ENCODE measurements at regions not wholly inside any gene's neighbourhood (a gene's known extent, or its start where the extent isn't known, plus 50 kb on each side); places are given as distances from the start of the nearest gene placed in this dataset.
"Not testable (repeated sequence)": the region's sequence is repeated elsewhere in the genome, so short reads cannot be mapped to it uniquely, and the experiment has no call there.

GRCh38 chr2:160596441-160596840, 102.8 kb upstream of the RBMS1 start:
- intact Hi-C loops (cut with micrococcal nuclease): no loop called here
- H3K36me3 ChIP-seq: no peaks in the 10 kb centered on the region
- H3K9me3 ChIP-seq (replicated peaks): peaks cover 28% of the 10 kb centered on the region
- TF ChIP-seq CTCF (IDR thresholded peaks at IDR 0.05; ENCODE audit: borderline replicate concordance): no peak
- no peaks in the 10 kb centered on the region for H3K4me1 ChIP-seq
- H3K27ac ChIP-seq (replicated peaks): no peak overlapping the region
- H3K4me3 ChIP-seq: no peak overlapping the region
- DNase-seq: no peak
- H3K27me3 ChIP-seq (ENCODE audit: low read depth): no peaks in the 10 kb centered on the region

- H3K36me3 ChIP-seq; H3K9me3 ChIP-seq (replicated peaks); H3K27ac ChIP-seq (replicated peaks); intact Hi-C loops (cut with micrococcal nuclease); H3K4me1 ChIP-seq; H3K4me3 ChIP-seq; H3K27me3 ChIP-seq (ENCODE audit: low read depth); DNase-seq: not testable (repeated sequence)
Measured at GRCh38 chr2:160600437-160600836, 106.8 kb upstream of the RBMS1 start.

- no peak overlapping the region for H3K4me3 ChIP-seq
- intact Hi-C loops (cut with micrococcal nuclease): no loop called here
Measured at GRCh38 chr2:160602073-160602472, 108.5 kb upstream of the RBMS1 start.

GRCh38 chr2:160603771-160604510, 110.3 kb upstream of the RBMS1 start:
- no peaks in the 10 kb centered on the region for H3K36me3 ChIP-seq
- no peak overlapping the region for H3K27ac ChIP-seq (replicated peaks)
- no peak overlapping the region for H3K4me3 ChIP-seq
- no peaks in the 10 kb centered on the region for H3K9me3 ChIP-seq (replicated peaks)
- peaks cover 10% of the 10 kb centered on the region for H3K4me1 ChIP-seq
- no peak for DNase-seq
- intact Hi-C loops (cut with micrococcal nuclease): no loop called here
- no peaks in the 10 kb centered on the region for H3K27me3 ChIP-seq (ENCODE audit: low read depth)
- TF ChIP-seq CTCF (IDR thresholded peaks at IDR 0.05; ENCODE audit: borderline replicate concordance): no peak

More at GRCh38 chr2:160602073-160602472, 108.5 kb upstream of the RBMS1 start:
- Histone ChIP-seq H3K4me1 (no peaks in the 10 kb centered on the region), H3K27ac (replicated peaks) (no peak overlapping the region), H3K27me3 (ENCODE audit: low read depth) (no peaks in the 10 kb centered on the region), H3K36me3 (no peaks in the 10 kb centered on the region), H3K9me3 (replicated peaks) (no peaks in the 10 kb centered on the region)
- no peak for TF ChIP-seq CTCF (IDR thresholded peaks at IDR 0.05; ENCODE audit: borderline replicate concordance)
- DNase-seq: no peak

- no peaks in the 10 kb centered on the region for H3K36me3 ChIP-seq
- TF ChIP-seq CTCF (IDR thresholded peaks at IDR 0.05; ENCODE audit: borderline replicate concordance): no peak
- no peak overlapping the region for H3K27ac ChIP-seq (replicated peaks)
- H3K4me1 ChIP-seq: peaks cover 31% of the 10 kb centered on the region
- no peaks in the 10 kb centered on the region for H3K9me3 ChIP-seq (replicated peaks)
- DNase-seq: no peak
- no peaks in the 10 kb centered on the region for H3K27me3 ChIP-seq (ENCODE audit: low read depth)
- H3K4me3 ChIP-seq: no peak overlapping the region
- intact Hi-C loops (cut with micrococcal nuclease): no loop called here
Measured at GRCh38 chr2:160606341-160606740, 112.7 kb upstream of the RBMS1 start.

GRCh38 chr2:160608599-160608998, 115.0 kb upstream of the RBMS1 start:
- H3K27me3 ChIP-seq (ENCODE audit: low read depth): no peaks in the 10 kb centered on the region

More at GRCh38 chr2:160608599-160608998, 115.0 kb upstream of the RBMS1 start:
- Histone ChIP-seq H3K27ac (replicated peaks) (peak overlapping the region; percentile 2), H3K4me1 (peaks cover 31% of the 10 kb centered on the region), H3K9me3 (replicated peaks) (no peaks in the 10 kb centered on the region), H3K4me3 (no peak overlapping the region), H3K36me3 (no peaks in the 10 kb centered on the region)
- DNase-seq: no peak
- no peak for TF ChIP-seq CTCF (IDR thresholded peaks at IDR 0.05; ENCODE audit: borderline replicate concordance)
- intact Hi-C loops (cut with micrococcal nuclease): no loop called here
